ENCODE measurements at regions not wholly inside any gene's neighbourhood (a gene's known extent, or its start where the extent isn't known, plus 50 kb on each side); places are given as distances from the start of the nearest gene placed in this dataset.

DNA sequence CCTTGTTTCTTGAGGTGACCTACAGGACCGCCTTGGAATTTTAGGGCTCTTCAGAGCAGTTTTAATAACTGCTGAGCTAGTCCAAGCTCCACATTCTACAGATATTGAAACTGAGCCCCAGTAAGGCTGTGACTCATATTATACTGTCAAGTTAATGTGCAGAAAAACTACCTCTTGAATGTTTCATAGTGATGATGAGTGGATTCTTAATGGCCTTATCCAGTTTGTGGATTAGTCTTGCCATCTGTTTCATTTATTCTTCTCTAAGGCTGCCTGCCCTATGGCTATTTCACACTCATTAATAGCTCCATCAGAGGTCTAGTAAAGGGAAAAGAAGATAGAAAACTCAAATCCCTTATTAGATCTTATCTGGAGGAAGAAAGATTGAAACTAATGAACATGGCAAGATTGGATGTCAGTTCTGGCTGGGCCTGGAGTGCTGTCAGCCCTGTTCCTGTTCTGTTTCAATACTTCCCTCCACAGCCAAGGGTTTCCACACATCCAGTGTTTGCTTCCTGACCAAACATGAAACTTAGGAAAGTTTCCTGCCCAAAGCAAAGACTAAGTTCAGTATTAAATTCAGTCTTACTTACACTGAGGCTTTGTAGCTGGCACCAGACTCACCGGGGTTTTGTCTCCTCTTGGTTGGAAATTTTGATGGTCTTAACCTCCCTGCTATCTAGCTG, 215.6 kb upstream of the DMAC1 start:
- no peaks in the 10 kb centered on the region for H3K9me3 ChIP-seq (replicated peaks; ENCODE audit: control insufficient read depth, insufficient read depth, low read length)
- no peaks in the 10 kb centered on the region for H3K36me3 ChIP-seq (ENCODE audit: control insufficient read depth in 2 of 2, extremely low read depth in 1 of 2, insufficient read depth in 2 of 2, low read length in 2 of 2)
- no peaks in the 10 kb centered on the region for H3K27me3 ChIP-seq (ENCODE audit: control insufficient read depth in 2 of 2, insufficient read depth in 2 of 2, low read length in 2 of 2)
- FAIRE-seq: no peak
- no TSS peak for BruUV-seq (replicated peaks)
- H3K4me2 ChIP-seq (ENCODE audit: insufficient read depth, low read length): no peak overlapping the region
- POLR2A ChIA-PET: no interaction called here
- CTCF ChIA-PET: no interaction called here
- no peak overlapping the region for H3K9ac ChIP-seq (replicated peaks; ENCODE audit: extremely low read depth, insufficient read depth, low read length)
- H3K79me2 ChIP-seq (ENCODE audit: control insufficient read depth, insufficient read depth, low read length): no peaks in the 10 kb centered on the region
- no peak overlapping the region for H2AFZ ChIP-seq (ENCODE audit: low read depth, low read length)
- no peak for TF ChIP-seq MYC (IDR thresholded peaks at IDR 0.05; ENCODE audit: low read depth, low read length)
- no peak for TF ChIP-seq GATA2 (IDR thresholded peaks at IDR 0.05; ENCODE audit: insufficient read depth, insufficient read length, low read depth, low read length)
- TF ChIP-seq POLR2A (IDR thresholded peaks at IDR 0.05; ENCODE audit: low read depth, low read length): no peak
- no peak for TF ChIP-seq FOS (IDR thresholded peaks at IDR 0.05; ENCODE audit: borderline replicate concordance, insufficient read depth, low read length)
- no peak for TF ChIP-seq EZH2 (IDR thresholded peaks at IDR 0.05; ENCODE audit: borderline replicate concordance, low read depth, low read length, severe bottlenecking)
- H4K20me1 ChIP-seq (replicated peaks; ENCODE audit: control insufficient read depth, extremely low read depth, insufficient read depth, low read length): no peaks in the 10 kb centered on the region
- no peak overlapping the region for H3K4me3 ChIP-seq (replicated peaks in 1 of 3; ENCODE audit: insufficient read depth in 1 of 3, low read depth in 1 of 3, low read length in 3 of 3)
- no peak overlapping the region for H3K27ac ChIP-seq (ENCODE audit: insufficient read depth, low read depth, low read length)
- H3K9me1 ChIP-seq (replicated peaks; ENCODE audit: control insufficient read depth, extremely low read depth, insufficient read depth, low read length): no peaks in the 10 kb centered on the region
- intact Hi-C loops (cut with micrococcal nuclease): no loop called here
- DNase-seq (ENCODE audit: low read depth, low spot score): no peak
- no peaks in the 10 kb centered on the region for H3K4me1 ChIP-seq (ENCODE audit: control insufficient read depth, extremely low read depth, insufficient read depth, low read length)
- dilution Hi-C loops (cut with MboI; ENCODE audit: extremely low pct_ligation_motif_present, low sequenced_read_pairs): no loop called here

DNA sequence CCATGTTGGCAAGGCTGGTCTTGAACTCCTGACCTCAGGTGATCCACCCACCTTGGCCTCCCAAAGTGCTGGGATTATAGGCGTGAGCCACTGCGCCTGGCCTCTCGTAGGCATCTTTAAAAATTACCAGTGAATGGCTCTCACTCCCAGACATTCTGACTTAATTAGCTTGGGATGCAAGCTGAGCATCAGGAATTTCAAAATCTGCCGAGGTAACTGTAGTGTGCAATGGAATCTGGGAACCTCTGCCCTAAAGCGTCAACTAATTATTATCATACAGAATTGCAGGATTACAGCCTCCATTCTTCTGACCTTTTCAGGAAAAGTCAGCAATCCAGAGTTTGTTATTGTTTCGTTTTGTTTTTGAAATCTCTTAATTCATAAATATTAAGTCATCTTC, 213.4 kb upstream of the DMAC1 start:
- FAIRE-seq (no peak), DNase-seq (ENCODE audit: low read depth, low spot score) (no peak)
- intact Hi-C loops (cut with micrococcal nuclease) (no loop called here), dilution Hi-C loops (cut with MboI; ENCODE audit: extremely low pct_ligation_motif_present, low sequenced_read_pairs) (no loop called here)
- Histone ChIP-seq H3K9me1 (replicated peaks; ENCODE audit: control insufficient read depth, extremely low read depth, insufficient read depth, low read length) (no peaks in the 10 kb centered on the region), H2AFZ (ENCODE audit: low read depth, low read length) (no peak overlapping the region), H4K20me1 (replicated peaks; ENCODE audit: control insufficient read depth, extremely low read depth, insufficient read depth, low read length) (no peaks in the 10 kb centered on the region), H3K4me1 (ENCODE audit: control insufficient read depth, extremely low read depth, insufficient read depth, low read length) (no peaks in the 10 kb centered on the region), H3K27me3 (ENCODE audit: control insufficient read depth in 2 of 2, insufficient read depth in 2 of 2, low read length in 2 of 2) (no peaks in the 10 kb centered on the region), H3K4me3 (replicated peaks in 1 of 3; ENCODE audit: insufficient read depth in 1 of 3, low read depth in 1 of 3, low read length in 3 of 3) (no peak overlapping the region), H3K27ac (ENCODE audit: insufficient read depth, low read depth, low read length) (no peak overlapping the region), H3K4me2 (ENCODE audit: insufficient read depth, low read length) (no peak overlapping the region), H3K79me2 (ENCODE audit: control insufficient read depth, insufficient read depth, low read length) (no peaks in the 10 kb centered on the region), H3K9ac (replicated peaks; ENCODE audit: extremely low read depth, insufficient read depth, low read length) (no peak overlapping the region), H3K9me3 (replicated peaks; ENCODE audit: control insufficient read depth, insufficient read depth, low read length) (no peaks in the 10 kb centered on the region), H3K36me3 (ENCODE audit: control insufficient read depth in 2 of 2, extremely low read depth in 1 of 2, insufficient read depth in 2 of 2, low read length in 2 of 2) (no peaks in the 10 kb centered on the region)
- TF ChIP-seq MYC (IDR thresholded peaks at IDR 0.05; ENCODE audit: low read depth, low read length) (no peak), JUN (IDR thresholded peaks at IDR 0.05; ENCODE audit: borderline replicate concordance, insufficient read depth, insufficient read length, low read depth) (no peak), EZH2 (IDR thresholded peaks at IDR 0.05; ENCODE audit: borderline replicate concordance, low read depth, low read length, severe bottlenecking) (no peak), POLR2A (IDR thresholded peaks at IDR 0.05; ENCODE audit: low read depth, low read length) (no peak), FOS (IDR thresholded peaks at IDR 0.05; ENCODE audit: borderline replicate concordance, insufficient read depth, low read length) (no peak), GATA2 (IDR thresholded peaks at IDR 0.05; ENCODE audit: insufficient read depth, insufficient read length, low read depth, low read length) (no peak), POLR2AphosphoS5 (IDR thresholded peaks at IDR 0.05; ENCODE audit: insufficient read depth, low read depth, low read length) (no peak)
- TF ChIP-seq, protein P1, sequence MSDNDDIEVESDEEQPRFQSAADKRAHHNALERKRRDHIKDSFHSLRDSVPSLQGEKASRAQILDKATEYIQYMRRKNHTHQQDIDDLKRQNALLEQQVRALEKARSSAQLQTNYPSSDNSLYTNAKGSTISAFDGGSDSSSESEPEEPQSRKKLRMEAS (IDR thresholded peaks at IDR 0.05; ENCODE audit: insufficient read depth, insufficient read length): no peak
- TF ChIP-seq, protein P2, sequence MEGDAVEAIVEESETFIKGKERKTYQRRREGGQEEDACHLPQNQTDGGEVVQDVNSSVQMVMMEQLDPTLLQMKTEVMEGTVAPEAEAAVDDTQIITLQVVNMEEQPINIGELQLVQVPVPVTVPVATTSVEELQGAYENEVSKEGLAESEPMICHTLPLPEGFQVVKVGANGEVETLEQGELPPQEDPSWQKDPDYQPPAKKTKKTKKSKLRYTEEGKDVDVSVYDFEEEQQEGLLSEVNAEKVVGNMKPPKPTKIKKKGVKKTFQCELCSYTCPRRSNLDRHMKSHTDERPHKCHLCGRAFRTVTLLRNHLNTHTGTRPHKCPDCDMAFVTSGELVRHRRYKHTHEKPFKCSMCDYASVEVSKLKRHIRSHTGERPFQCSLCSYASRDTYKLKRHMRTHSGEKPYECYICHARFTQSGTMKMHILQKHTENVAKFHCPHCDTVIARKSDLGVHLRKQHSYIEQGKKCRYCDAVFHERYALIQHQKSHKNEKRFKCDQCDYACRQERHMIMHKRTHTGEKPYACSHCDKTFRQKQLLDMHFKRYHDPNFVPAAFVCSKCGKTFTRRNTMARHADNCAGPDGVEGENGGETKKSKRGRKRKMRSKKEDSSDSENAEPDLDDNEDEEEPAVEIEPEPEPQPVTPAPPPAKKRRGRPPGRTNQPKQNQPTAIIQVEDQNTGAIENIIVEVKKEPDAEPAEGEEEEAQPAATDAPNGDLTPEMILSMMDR (IDR thresholded peaks at IDR 0.05; ENCODE audit: extremely low read depth in 1 of 2, insufficient read depth in 1 of 2, low read depth in 1 of 2, low read length in 2 of 2): no peak
- BruUV-seq (replicated peaks): no TSS peak
- CTCF ChIA-PET: no interaction called here
- POLR2A ChIA-PET: no interaction called here

Measured in endothelial cell of umbilical vein (primary cell).